ENCODE measurements at regions not wholly inside any gene's neighbourhood (a gene's known extent, or its start where the extent isn't known, plus 50 kb on each side); places are given as distances from the start of the nearest gene placed in this dataset.

GRCh38 chr19:29420482-29421195 is 105.2 kb upstream of the VSTM2B start:
- ATAC-seq: no peak
- intact Hi-C loops (cut with DNase I; ENCODE audit: low total_unique reads) (no loop called here), in situ Hi-C loops (cut with MboI; ENCODE audit: low sequenced_read_pairs in 4 of 4) (no loop called here)
- Histone ChIP-seq H3K4me1 (no peaks in the 10 kb centered on the region), H3K27ac (no peak overlapping the region), H3K36me3 (no peaks in the 10 kb centered on the region), H3K27me3 (no peaks in the 10 kb centered on the region), H3K9me3 (no peaks in the 10 kb centered on the region), H3K4me3 (no peak overlapping the region)
- no peak for DNase-seq
- TF ChIP-seq CTCF (IDR thresholded peaks at IDR 0.05 in 4 of 5, conservative IDR thresholded peaks at IDR 0.05 in 1 of 5): no peak
- TF ChIP-seq POLR2A (IDR thresholded peaks at IDR 0.05): no peak

- Histone ChIP-seq H3K4me3 (no peak overlapping the region), H3K9me3 (no peaks in the 10 kb centered on the region), H3K27ac (no peak overlapping the region), H3K27me3 (no peaks in the 10 kb centered on the region), H3K4me1 (no peaks in the 10 kb centered on the region), H3K36me3 (no peaks in the 10 kb centered on the region)
- no peak for DNase-seq
- no peak for ATAC-seq
- intact Hi-C loops (cut with DNase I; ENCODE audit: low total_unique reads) (no loop called here), in situ Hi-C loops (cut with MboI; ENCODE audit: low sequenced_read_pairs in 4 of 4) (no loop called here)
- TF ChIP-seq POLR2A (IDR thresholded peaks at IDR 0.05): no peak
- TF ChIP-seq CTCF (IDR thresholded peaks at IDR 0.05 in 4 of 5, conservative IDR thresholded peaks at IDR 0.05 in 1 of 5): no peak
These were observed 104.6 kb upstream of the VSTM2B start for GRCh38 chr19:29421196-29421545.

- intact Hi-C loops (cut with DNase I; ENCODE audit: low total_unique reads) (no loop called here), in situ Hi-C loops (cut with MboI; ENCODE audit: low sequenced_read_pairs in 4 of 4) (no loop called here)
- H3K36me3 ChIP-seq: no peaks in the 10 kb centered on the region
- H3K9me3 ChIP-seq: no peaks in the 10 kb centered on the region
- ATAC-seq (no peak), DNase-seq (no peak)
- H3K4me1 ChIP-seq: no peaks in the 10 kb centered on the region
- no peak overlapping the region for H3K4me3 ChIP-seq
- no peak overlapping the region for H3K27ac ChIP-seq
- no peaks in the 10 kb centered on the region for H3K27me3 ChIP-seq
- TF ChIP-seq POLR2A (IDR thresholded peaks at IDR 0.05) (no peak), CTCF (IDR thresholded peaks at IDR 0.05 in 4 of 5, conservative IDR thresholded peaks at IDR 0.05 in 1 of 5) (no peak)
These were observed 103.7 kb upstream of the VSTM2B start for GRCh38 chr19:29422047-29422446.

DNA sequence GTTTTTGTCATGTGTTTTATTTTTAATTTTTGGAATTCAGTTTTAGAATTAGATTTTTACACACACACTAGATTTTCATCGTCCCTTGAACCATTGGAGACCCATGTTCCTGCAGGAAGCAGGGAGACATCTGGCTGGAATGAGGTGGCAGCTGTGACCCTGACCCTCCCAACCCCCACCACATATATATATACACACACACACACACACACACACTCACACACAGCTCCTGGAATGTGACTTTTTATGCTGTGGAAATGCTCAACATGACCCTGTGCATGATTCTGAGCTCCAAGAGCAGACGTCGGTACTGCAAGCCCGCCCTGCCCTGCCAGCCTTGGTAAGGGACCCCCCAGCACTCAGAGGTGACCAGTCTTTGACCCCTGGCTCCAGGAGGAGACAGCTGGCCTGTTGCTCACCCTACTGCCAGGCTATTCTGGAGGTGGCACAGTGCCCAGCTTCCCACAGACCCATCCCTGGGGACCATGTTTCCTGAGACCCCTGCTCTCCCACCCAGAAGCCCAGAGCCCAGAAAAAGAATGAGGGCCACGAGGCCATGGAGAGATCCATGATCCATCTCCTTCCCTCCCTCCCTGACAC is 103.2 kb upstream of the VSTM2B start:
- no peaks in the 10 kb centered on the region for H3K27me3 ChIP-seq
- H3K4me3 ChIP-seq: no peak overlapping the region

More for the DNA sequence above, 103.2 kb upstream of the VSTM2B start:
- ATAC-seq (no peak), DNase-seq (no peak)
- H3K4me1 ChIP-seq: no peaks in the 10 kb centered on the region
- TF ChIP-seq POLR2A (IDR thresholded peaks at IDR 0.05) (no peak), CTCF (IDR thresholded peaks at IDR 0.05 in 4 of 5, conservative IDR thresholded peaks at IDR 0.05 in 1 of 5) (no peak)
- in situ Hi-C loops (cut with MboI; ENCODE audit: low sequenced_read_pairs in 4 of 4) (no loop called here), intact Hi-C loops (cut with DNase I; ENCODE audit: low total_unique reads) (no loop called here)
- no peak overlapping the region for H3K27ac ChIP-seq
- H3K9me3 ChIP-seq: no peaks in the 10 kb centered on the region
- no peaks in the 10 kb centered on the region for H3K36me3 ChIP-seq

Data from gastrocnemius medialis (tissue), 4 donors.